ENCODE measurements at regions not wholly inside any gene's neighbourhood (a gene's known extent, or its start where the extent isn't known, plus 50 kb on each side); places are given as distances from the start of the nearest gene placed in this dataset.

GRCh38 chr3:153919773-153920172, 201.4 kb upstream of the ARHGEF26 start:
- no peak for TF ChIP-seq CTCF (IDR thresholded peaks at IDR 0.05; ENCODE audit: borderline replicate concordance, extremely low read depth, low read length, poor library complexity, severe bottlenecking)
- no peak for TF ChIP-seq EZH2 (IDR thresholded peaks at IDR 0.05; ENCODE audit: borderline replicate concordance, low read depth, low read length, severe bottlenecking)
